Stimulated activated naive CD4-positive, alpha-beta T cell treated with Interleukin-2 at 50 U/mL for 16 hours (primary cell): ENCODE measurements at regions not wholly inside any gene's neighbourhood (a gene's known extent, or its start where the extent isn't known, plus 50 kb on each side); places are given as distances from the start of the nearest gene placed in this dataset.

Experiments
- DNase-seq: peaks from one replicate; lab custom pipeline; 2025; lab: John Stamatoyannopoulos, UW

DNA sequence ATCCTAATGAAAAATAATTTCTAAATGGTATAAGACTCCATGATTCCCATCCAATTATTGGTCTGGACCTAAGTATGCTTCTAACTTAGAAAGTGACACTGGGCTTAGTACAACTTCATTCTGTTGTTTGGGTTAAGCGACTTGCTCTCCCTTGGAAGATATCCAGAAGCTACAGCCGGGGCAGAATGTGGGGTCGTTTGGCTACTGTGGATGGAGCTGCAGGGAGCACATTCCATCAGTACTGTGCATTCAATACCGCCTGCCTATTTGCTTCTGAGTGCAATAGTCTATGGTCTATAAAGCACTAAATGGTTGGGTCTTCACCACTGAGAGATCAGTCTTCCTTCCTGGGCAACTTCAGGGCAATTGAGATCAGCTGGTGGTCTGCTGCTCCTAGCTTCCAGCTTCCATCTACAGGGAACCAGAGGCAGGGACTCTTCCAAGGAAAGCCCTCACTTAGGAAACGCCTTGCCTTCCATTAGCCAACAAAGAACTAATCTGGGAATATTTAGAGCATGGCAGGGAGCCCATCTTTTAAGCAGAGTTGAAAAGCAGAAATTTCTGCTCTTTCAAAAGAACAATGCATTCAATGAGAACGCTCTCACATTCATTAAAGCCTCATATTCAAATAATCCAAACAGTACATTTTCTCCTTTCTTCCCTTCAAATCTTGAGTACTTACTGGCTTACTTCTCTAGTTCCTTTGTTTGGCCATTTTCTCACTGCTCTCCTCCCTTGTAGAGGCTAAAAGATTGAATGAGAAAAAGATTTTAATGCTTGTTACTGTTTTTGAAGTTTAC lies 1049.9 kb upstream of the TENM3 start:
- no peak for DNase-seq

DNA sequence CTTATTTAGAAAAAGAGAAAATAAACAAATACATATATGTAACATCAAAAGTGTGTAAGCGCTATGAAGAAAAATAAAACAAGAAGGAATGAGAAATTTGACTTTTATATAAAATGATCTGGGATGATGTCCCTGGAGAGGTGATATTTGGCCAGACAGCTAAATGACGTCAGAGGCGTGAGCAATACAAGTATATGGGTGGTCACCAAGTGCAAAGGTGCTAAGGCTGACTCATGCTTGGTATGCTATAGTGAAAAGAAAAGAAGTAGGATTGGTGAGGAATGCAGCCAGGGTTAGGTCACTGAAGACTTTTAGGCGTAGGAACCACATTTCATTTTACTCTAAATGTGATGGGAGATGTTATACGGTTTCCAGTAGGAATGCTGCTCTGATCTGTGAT lies 1049.1 kb upstream of the TENM3 start:
- no peak for DNase-seq

DNA sequence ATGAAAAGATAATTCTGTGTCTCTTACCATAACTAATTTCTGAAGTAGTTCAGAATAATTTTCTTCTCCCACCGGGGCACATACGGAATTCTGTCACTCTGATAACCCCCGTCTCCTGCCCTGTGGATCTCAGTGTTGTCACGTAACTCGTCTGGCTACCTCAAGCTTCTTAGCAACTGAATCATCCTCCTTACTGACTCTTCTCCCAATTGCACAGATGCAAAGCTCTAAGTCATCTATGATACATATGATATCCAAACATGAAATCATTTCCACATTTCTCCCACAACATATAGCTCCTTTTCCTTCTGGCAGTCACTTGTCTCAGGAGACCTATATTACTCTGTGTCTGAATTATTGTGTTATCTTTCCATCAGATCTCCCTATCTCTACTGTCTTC lies 1043.1 kb upstream of the TENM3 start:
- no peak for DNase-seq

DNA sequence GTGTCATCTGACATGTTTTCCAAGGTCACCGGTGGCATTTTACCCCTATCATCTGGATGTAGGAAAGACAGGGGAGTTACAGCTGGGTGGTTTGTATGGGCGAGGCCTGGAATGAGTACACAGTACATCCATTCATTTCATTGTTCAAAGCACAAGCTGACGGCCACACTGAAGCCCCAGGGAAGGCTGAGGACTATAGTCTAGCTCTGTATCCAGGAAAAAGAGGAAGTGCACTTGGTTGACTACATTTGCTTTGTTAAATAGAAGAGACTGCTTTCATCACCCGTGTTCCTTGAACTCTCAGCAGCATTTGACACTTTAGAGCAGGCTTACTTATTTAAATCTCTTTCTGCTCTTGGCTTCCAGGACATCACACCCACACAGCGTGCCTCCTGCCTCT lies 1041.0 kb upstream of the TENM3 start:
- no peak for DNase-seq

DNA sequence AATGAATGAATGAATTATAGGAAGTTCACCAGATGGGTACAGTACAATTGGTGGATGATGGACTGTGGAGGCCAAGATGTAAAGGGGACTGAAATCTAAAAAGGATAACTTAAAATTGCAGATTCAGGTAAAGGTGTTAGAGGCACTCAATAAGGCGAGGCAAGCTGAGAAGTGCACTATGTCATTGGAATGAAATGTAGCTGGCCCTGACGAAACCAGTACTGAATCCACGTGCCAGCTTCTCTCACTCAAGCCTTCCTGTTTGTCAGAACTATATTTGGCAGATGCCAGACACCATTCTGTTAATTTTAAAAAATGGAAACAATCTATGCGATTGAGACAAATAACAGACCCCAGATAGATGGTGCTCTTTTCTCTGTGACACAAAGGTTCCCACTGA lies 1039.1 kb upstream of the TENM3 start:
- DNase-seq, result no peak

DNA sequence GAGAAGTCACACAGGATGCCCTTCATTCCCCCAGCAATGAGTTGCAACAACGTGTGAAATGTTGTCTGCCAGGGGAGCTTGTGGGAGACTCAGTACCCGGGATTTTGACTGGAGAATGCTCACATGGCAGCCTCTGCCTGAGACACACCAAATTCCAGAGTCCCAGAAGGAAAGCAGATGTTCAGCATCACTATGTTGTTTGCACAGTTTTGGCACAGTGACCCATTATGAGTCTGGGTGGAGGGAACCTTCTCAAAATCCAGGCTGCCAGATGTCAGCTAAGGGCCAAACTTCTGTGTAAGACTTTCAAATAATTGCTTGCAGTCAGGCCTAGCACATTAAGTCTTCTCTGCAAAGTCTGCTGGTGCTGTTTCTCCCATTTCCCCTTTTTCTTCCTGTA lies 1029.7 kb upstream of the TENM3 start:
- DNase-seq, result no peak

DNA sequence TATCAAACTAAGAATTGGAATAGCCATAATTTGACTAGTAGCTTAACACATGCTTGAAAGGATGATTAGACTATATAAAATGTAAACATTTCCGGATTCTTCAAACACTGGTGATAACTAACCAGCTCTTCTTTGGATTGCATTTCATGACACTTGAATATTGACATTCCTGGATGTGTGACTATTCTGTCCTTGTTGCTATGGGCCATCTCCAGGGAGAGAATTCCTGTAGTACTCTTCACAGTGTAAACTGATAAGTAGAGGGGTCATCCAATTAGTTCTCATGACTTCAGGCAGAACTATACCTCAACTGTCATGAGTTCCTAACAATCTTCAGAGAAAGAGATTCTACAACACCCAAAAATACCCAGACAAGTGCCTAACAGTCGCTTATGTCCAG lies 1026.7 kb upstream of the TENM3 start:
- DNase-seq, result no peak

DNA sequence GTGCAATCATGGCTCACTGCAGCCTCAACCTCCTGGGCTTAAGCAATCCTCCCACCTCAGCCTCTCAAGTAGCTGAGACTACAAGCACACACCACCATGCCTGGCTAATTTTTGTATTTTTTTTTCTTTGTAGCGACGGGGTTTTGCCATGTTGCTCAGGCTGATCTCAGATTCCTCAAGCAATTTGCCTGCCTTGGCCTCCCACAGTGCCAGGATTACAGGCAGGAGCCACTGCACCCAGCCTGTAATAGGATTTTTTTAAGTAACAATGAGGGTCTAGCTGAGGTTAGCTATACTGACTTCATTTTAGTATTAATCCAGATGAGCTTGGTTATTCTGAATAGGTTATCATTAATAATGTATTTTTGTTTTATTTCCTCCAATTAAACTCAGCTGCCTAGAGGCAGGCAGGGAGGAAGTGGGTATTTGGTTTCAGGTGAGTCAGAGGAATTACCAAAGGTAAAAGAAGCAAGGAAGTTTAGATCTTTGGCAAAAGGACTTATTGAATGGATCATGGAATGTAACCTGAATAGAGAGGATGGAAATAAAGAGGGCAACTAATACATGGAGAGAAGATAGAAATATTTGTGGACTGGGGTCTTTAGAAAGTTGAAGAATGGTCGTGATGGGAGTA lies 1023.3 kb upstream of the TENM3 start:
- no peak for DNase-seq

DNA sequence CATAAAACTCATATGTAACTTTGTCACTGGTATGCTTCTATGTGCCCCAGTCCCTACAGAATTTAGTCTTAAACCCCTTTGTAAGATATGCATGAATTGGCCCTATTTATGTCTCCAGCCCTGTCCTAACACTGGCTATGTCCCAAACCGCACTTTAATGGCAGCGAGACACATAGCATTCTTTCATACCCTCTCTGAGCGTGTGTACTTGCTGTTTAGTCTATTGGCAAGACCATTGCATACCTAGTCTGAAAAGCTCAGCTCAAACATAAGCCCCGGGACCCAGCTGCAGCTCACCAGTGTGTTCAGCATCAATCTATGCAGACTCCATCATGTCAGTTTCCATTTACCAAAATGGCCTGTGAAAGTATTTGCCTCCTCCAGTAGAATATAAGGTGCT lies 1018.4 kb upstream of the TENM3 start:
- DNase-seq, result no peak

DNA sequence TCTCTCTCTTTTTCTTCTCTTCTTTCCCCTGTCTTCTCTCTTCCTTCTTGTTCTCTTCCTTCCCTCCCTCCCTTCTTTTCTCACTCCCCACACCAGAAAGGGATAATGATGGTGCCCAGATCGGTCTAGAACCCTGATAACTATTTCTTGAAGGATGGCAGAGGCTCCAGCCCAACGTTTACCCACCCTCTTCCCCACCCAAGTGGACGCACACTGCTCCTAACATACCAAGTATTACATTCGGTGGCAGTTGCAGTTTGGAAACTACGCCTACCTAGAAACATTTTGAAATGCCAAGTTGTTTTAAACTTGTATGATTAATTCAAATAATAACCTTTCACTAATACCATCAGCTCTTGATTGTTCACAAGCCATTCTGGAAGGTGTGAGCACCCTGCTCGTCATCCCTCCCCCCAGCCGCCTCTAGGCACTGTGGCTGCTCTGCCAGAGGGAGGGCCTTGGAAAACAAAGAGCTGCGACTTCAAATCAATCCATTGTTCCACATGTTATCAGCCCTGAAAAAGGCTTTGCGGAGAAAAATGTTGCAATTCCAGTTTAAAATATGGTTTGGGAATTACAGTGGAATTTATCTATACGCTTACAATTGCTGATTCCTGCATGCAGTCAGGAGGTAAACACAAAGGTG lies 1017.5 kb upstream of the TENM3 start:
- no peak for DNase-seq

DNA sequence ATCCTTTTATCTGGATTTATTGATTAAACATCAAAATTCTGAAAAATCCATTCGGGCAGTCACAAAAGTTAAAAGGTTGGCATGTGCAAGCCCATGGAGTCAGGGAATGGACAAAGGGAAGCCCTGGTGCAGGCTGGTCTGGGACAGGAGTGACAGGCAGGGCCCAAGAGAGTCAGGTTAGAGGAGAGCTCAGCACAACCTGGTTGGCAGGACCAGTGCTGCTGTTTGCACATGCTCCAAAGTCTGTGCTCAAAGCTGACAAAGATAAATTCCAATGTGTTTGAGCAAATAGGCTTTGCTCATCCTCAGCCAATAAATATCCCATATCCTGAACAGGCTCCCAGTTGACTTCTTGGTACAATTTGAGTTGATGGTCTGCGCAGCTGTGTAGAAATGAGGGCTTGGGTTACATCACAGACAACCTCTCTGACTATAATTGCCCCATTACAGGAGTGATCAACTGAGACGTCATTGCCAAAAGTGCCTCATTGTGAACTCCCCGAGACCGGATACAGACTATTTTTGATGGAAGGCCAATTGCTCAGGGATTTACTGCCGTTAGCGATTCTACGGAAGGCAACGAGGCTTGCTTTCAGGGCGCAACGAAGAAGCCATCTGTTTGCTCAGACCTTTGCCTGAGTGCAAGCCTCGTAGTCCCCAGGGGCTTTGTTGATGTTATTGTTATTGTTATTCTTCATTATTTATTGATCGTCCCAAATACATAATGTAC lies 1008.1 kb upstream of the TENM3 start:
- no peak for DNase-seq

DNA sequence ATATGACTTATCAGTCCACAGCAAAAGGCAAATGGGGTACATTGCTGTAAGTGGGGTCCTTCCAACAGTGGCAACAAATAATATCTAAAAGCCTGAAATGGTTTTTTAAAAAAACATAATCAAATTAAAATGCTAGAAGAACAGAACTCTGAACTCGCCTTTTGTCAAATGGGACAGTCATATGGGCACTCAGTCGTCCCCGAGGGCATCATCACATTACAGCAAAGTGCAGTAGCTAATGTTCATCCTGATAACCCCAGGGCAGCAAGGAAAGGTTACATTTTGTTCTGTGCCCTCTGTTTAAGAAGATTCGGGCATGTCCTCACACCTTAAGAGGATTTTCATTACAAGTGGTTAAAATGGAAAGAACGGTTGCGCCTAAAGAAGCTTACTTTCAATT lies 997.9 kb upstream of the TENM3 start:
- DNase-seq, result no peak

DNA sequence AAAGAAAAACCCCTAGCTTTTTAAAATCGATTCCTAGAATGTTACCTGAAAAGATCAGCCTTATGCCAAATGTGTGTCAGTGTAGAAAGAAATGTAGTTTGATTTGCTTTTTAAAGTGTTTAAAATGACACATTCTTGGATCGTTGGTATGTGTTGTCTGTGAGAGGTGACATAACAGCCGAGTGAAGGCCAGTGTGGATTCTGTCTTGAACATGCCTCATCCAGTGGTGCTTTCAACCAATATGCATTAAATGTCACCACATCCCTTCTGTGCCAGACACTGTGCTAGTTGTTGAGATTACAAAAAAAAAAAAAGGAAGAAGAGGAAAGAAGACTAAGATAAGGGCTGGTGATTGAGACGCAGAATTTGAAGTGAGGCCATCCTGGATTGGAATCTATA lies 994.2 kb upstream of the TENM3 start:
- DNase-seq, result no peak

DNA sequence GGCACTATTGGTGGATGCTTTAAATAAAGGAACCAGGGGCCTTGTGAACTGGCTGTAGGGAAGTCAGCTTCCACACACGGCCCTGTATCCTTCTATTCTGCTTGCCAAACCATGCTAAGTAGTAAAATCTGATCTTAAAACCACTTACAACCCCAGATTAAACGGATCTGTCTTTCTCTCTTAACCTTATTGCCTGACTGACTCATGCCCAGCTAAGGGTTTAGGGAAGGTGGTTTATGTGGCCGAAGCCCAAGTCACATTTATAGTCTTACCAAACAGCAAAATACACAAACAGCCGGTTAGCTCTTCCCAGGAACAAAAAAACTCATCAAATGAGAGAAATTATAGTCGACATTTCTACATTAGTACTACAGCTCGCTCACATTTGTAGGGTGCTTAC lies 988.4 kb upstream of the TENM3 start:
- DNase-seq, result no peak

DNA sequence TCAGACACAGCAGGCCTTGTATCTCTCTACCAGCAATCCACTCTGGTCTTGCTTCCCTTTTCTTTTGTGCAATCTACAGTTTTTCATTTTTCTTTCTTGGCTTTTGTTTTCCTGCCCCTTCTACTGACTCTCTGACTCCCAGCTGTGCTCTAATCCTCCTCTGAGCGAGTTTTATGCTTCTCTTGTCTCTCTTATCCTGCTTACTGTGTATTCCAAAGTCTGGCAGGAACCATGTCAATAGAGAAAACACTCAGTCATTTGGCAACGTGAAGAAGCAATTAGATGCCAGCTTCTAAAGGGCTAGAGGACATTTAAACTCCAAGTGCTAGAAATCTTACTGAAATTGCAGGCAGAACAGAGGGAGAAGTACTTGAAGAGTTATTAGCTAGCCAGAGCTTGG lies 984.6 kb upstream of the TENM3 start:
- DNase-seq, result no peak

DNA sequence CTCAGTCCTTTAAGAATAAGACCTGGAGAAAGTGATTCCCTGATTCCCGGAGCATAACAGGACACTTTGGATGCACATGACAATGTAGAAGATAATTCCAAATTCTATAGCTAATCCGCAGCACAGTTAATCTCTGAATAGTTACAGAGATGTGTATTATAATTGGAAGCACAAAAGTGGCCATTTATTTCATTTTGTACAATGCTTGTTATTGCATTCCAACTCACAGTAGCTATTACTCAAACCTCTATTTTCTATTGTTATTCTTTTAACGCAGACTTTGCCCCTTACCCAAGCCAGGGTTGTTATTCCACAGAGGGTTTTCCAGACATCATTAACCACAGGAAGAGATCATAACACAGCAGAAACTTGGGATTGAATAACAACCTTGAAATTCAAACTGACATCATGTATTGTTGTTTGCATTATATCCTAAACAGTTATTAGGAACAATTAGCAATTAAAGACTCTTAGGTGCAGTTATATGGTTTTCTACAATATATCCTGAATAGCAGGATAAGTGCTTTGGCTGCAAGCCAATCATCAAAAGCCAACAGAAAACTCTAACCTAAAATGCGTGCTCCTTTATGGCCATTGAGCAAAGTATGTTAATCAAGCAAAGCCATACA lies 984.0 kb upstream of the TENM3 start:
- DNase-seq, result no peak

DNA sequence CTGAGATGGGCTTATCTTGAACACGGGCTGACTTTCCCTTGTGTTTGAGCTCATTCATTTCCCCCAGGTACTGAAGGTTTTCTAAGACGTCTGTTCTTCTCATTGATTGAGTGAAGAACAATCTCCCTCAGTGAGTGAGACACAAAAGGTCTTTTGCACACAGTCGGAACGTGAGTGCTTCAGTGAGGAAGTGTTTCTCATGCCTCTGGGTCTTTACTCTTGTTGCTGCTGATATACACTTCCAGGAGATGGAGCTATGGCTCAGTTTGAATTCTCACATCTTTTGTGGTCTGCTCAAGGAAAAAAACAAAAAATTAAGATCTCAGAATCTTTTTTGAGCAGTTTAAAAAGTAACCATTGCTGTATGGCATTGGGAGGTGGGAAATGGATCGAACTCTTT lies 981.9 kb upstream of the TENM3 start:
- DNase-seq, result no peak

DNA sequence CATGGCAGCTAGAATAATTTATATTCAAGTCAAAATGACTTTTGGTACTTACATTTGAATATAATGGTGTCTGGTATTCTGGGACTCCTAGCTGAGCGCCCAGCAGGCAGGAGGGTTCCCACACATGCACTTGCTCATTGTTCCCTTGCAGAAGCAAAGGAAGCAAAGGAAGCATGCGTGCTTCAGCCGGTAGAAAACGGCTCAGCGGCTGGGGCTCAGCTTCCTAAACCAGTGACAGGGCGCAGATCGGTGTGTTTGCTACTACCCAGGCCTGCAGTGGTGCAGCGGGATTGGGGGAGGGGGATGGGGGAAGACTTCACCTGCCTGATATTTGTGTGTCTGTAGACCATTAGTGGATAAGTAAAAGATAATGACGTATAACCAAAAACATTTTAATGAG lies 978.3 kb upstream of the TENM3 start:
- DNase-seq, result no peak

DNA sequence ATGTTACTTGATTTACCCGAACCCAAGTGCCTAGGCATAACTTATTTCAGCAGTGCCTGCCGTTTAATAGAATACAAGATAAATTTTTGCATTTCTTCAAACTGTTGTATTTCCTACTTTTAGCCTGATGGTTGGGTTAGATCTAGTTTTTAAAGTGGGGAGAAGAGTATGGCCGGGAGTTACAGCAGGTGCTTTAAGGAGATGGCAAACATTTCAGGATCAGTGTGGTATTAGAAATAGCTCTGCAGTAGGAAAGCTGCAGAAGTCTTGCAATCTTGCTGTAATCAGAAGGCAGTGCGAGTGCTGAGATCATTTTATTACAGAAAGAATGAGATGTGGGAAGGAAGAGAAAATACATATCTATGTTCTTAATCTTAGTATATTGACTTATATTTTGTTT lies 977.8 kb upstream of the TENM3 start:
- DNase-seq, result no peak

DNA sequence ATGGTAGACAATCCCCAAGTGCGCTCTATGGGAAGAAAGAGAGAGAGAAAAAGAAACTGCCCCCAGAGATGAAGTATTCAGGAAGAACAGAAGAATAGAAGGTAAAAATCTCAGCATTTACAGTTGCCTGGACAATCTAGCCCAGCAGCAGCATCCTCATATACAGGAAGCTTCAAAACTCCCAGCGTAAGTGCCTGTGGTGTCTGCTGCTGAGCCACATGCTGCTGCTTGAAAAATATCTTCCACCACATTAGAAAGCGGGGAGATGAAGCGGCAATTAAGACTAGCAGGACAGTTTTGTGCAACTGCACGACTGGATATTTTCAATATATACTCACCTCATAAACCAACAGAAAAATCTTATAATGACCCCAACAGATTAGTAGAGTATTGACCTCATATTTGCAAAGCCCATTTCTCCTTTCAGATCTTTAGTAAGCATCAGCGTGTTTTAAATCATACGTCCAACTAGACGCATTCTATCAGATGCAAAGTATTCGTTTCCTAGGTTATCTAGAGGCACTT lies 972.0 kb upstream of the TENM3 start:
- DNase-seq, result no peak

DNA sequence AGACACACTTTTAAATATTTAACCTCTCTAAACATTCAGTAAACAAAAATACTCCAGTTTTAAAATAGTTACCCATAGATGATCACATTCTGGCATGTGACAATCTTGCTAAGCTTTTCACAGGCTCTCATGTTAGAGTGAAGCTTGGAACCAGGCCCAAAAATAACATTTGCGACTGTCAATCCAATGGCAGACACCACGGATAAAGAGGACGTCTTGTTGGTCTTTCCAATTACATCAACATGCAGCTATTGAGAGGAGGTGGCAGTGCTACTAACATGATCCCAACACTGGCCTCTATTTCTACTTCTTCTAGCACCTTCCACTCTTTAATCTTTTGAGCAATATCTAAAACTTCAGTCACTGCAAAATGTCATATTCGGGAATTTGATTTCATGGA lies 970.8 kb upstream of the TENM3 start:
- no peak for DNase-seq

DNA sequence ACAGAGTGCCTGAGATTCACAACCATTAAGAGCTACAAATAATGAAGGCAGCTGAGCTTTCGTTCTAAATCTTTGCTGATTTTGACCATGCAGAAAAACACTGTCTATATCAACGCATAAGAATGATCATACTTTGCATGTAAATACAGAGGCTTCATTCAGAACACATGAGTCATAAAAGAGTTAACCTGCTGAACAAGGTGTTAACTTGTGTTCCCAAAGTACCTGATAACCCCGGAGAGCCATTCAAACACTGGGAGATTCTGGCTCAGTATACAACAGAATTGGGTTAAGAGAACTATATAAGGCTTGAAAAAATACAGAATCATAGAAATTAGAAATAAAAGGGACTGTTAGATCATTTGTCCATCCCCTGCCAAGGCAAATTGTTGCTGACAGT lies 964.3 kb upstream of the TENM3 start:
- DNase-seq, result no peak
